SU-DHL-6 (cell line): ENCODE measurements at regions not wholly inside any gene's neighbourhood (a gene's known extent, or its start where the extent isn't known, plus 50 kb on each side); places are given as distances from the start of the nearest gene placed in this dataset.
"Not testable (repeated sequence)": the region's sequence is repeated elsewhere in the genome, so short reads cannot be mapped to it uniquely, and the experiment has no call there.

Experiments
- EZH2phosphoT487 ChIP-seq: fragments of 200-600 bp; sonication (generic), shearing (Covaris generic); conservative IDR thresholded peaks from 2 replicates; pipeline ENCODE4 v1.6.1; 2018; ENCODE audit warnings: mild to moderate bottlenecking, antibody characterized with exemption, low read length, moderate library complexity, mixed read lengths
- TF ChIP-seq, protein P1 (sequence below): fragments of 200-600 bp; sonication (generic); IDR thresholded peaks from one replicate; pipeline ENCODE4 v1.5.1; 2017; ENCODE audit warnings: antibody characterized with exemption, mild to moderate bottlenecking, low read length, moderate library complexity; ENCODE audit not compliant: insufficient read depth, poor library complexity, severe bottlenecking

DNA sequence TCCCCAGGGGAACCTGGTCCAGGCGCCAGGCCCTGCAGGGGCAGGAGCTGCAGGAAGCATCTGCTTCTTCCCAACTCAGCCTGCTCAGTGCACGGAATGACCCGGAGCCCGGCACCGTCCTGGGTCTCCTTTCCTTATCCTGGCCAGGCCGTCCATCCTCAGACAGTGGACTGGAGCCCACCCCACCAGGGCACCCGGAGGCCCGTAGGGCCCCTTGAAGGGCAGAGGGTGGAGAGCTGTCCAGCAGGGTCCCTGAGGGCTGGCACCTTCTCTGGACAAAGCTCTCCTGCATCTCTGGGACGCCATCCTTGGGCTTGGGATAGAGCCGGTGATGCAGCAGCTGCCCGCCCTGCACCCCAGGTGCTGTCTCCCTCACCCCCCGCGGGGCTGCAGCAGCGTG, 207.9 kb downstream of the TMEM121 start:
- TF ChIP-seq, protein P1, sequence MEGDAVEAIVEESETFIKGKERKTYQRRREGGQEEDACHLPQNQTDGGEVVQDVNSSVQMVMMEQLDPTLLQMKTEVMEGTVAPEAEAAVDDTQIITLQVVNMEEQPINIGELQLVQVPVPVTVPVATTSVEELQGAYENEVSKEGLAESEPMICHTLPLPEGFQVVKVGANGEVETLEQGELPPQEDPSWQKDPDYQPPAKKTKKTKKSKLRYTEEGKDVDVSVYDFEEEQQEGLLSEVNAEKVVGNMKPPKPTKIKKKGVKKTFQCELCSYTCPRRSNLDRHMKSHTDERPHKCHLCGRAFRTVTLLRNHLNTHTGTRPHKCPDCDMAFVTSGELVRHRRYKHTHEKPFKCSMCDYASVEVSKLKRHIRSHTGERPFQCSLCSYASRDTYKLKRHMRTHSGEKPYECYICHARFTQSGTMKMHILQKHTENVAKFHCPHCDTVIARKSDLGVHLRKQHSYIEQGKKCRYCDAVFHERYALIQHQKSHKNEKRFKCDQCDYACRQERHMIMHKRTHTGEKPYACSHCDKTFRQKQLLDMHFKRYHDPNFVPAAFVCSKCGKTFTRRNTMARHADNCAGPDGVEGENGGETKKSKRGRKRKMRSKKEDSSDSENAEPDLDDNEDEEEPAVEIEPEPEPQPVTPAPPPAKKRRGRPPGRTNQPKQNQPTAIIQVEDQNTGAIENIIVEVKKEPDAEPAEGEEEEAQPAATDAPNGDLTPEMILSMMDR = not testable (repeated sequence)
- not testable (repeated sequence) for TF ChIP-seq EZH2phosphoT487
